ENCODE measurements at regions not wholly inside any gene's neighbourhood (a gene's known extent, or its start where the extent isn't known, plus 50 kb on each side); places are given as distances from the start of the nearest gene placed in this dataset.

DNA sequence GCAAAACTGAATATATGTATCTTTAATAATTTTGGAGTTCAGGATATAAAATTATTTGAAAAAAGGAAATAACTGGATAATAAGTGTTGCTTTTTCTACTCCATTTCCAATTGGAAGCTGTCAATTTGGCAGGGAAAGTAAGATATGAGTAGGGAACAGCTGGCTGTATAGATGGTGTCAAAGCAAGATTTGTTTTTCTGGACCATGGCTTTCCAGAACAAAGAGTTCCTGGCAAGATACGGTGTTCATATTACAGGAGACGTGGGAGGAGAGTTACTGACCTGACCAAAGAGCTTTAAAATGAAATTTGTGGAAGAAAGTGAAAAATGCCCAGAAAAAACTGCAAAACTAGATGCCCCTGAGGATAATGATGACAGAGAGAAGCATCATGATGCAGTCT, 442.7 kb upstream of the KIRREL3 start:
- TF ChIP-seq CTCF (conservative IDR thresholded peaks at IDR 0.05; ENCODE audit: low read length), result no peak
- no peak for TF ChIP-seq EZH2phosphoT487 (IDR thresholded peaks at IDR 0.05; ENCODE audit: borderline replicate concordance)
